ENCODE measurements at regions not wholly inside any gene's neighbourhood (a gene's known extent, or its start where the extent isn't known, plus 50 kb on each side); places are given as distances from the start of the nearest gene placed in this dataset.
"Not testable (repeated sequence)": the region's sequence is repeated elsewhere in the genome, so short reads cannot be mapped to it uniquely, and the experiment has no call there.

DNA sequence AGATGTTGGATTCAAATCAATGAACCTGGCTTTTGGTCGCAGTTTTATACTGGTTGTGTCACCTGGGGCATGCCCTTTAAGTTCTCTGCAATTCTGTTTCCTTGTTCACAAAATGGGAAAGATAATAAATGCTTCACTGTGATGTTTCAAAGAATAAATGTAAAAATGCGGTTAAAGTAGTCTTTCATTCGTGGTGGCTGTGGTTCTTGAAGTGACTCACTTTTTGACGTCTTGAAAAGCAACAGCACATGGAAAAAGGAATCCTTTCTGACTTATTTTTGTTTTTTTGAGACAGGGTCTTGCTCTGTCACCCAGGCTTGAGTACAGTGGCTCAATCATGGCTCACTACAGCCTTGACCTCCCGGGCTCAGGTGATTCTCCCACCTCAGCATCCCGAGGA, 88.4 kb upstream of the SLIT3 start:
- Mint-ChIP-seq H3K4me1 (no peaks in the 10 kb centered on the region), H3K27ac (no peak overlapping the region), H3K27me3 (ENCODE audit: low read depth) (peaks cover 7% of the 10 kb centered on the region), H3K36me3 (ENCODE audit: low read depth) (no peaks in the 10 kb centered on the region), H3K9me3 (peaks cover 7% of the 10 kb centered on the region), H3K4me3 (no peak overlapping the region)
- TF ChIP-seq, protein P1, sequence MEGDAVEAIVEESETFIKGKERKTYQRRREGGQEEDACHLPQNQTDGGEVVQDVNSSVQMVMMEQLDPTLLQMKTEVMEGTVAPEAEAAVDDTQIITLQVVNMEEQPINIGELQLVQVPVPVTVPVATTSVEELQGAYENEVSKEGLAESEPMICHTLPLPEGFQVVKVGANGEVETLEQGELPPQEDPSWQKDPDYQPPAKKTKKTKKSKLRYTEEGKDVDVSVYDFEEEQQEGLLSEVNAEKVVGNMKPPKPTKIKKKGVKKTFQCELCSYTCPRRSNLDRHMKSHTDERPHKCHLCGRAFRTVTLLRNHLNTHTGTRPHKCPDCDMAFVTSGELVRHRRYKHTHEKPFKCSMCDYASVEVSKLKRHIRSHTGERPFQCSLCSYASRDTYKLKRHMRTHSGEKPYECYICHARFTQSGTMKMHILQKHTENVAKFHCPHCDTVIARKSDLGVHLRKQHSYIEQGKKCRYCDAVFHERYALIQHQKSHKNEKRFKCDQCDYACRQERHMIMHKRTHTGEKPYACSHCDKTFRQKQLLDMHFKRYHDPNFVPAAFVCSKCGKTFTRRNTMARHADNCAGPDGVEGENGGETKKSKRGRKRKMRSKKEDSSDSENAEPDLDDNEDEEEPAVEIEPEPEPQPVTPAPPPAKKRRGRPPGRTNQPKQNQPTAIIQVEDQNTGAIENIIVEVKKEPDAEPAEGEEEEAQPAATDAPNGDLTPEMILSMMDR (IDR thresholded peaks at IDR 0.05; ENCODE audit: unreplicated experiment in 3 of 3), result no peak

DNA sequence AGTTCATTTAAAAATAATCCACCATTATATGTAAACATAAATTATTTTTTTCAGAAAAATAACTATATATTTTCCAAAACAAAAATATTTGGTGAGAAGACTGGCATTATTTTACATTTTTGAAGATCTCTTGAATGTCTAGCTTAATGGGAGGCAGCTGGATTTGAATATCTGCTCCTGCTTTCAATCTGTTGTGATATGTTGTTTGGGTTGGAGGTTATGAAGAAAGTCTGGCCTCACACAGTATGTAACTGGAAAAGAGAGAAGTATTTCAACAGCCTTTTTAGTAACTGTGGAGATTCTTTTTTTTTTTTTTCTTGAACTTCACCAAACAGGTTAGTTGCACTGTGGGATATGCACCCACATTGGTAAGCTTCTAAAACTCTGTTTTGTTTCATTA, 84.7 kb upstream of the SLIT3 start:
- Mint-ChIP-seq H3K9me3 (peaks cover 12% of the 10 kb centered on the region), H3K27ac (no peak overlapping the region), H3K36me3 (ENCODE audit: low read depth) (no peaks in the 10 kb centered on the region), H3K4me3 (no peak overlapping the region), H3K4me1 (no peaks in the 10 kb centered on the region), H3K27me3 (ENCODE audit: low read depth) (peaks cover 7% of the 10 kb centered on the region)
- TF ChIP-seq, protein P1 (IDR thresholded peaks at IDR 0.05; ENCODE audit: unreplicated experiment in 3 of 3), result no peak

DNA sequence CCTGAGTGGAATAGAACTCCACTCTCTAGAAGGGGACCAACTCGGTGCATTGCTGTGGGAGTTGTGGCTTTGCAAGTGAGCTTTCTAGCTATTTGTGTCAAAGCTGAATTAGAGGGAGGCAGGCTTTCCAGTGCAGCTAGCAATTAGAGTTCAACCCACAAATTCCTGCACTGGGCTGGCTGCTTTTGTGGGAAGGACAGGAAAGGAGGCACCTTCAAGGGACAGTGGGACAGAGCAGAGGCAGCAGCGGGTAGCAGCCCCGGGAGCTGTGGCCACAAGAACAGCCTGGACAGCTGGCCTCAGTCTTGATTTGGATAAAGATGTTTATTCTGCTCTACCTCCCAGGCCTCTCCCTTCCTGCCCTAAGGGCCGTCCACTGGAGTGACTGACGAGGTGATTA, 83.7 kb upstream of the SLIT3 start:
- Mint-ChIP-seq H3K9me3 (peaks cover 18% of the 10 kb centered on the region), H3K36me3 (ENCODE audit: low read depth) (no peaks in the 10 kb centered on the region), H3K27me3 (ENCODE audit: low read depth) (peaks cover 10% of the 10 kb centered on the region), H3K27ac (peak overlapping the region; percentile 21 to 71 (median 37)), H3K4me1 (no peaks in the 10 kb centered on the region), H3K4me3 (no peak overlapping the region)
- TF ChIP-seq, protein P1 (IDR thresholded peaks at IDR 0.05; ENCODE audit: unreplicated experiment in 3 of 3), result no peak

DNA sequence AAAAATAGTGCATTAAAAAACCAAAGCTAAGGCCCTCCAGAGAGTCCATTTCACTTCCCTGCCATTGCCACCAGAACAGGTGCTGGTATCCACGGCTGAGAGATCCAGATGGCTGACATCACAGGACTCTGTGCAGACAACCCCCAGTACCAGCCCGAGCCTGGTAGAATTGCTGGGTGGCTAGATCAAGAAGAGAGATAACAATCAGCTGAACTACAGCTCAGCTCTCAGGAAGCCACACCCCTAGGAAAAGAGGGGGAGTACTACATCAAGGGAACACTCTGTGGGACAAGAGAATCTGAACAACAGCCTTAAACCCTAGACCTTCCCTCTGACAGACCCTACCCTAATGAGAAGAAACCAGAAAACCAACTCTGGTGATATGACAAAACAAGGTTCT, 73.8 kb upstream of the SLIT3 start:
- H3K9me3 Mint-ChIP-seq, result peaks cover 36% of the 10 kb centered on the region
- H3K36me3 Mint-ChIP-seq (ENCODE audit: low read depth), result no peaks in the 10 kb centered on the region
- TF ChIP-seq, protein P1 (IDR thresholded peaks at IDR 0.05; ENCODE audit: unreplicated experiment in 3 of 3), result no peak
- H3K27ac Mint-ChIP-seq, result peak overlapping the region; percentile 6 to 83 (median 18)
- H3K4me1 Mint-ChIP-seq, result no peaks in the 10 kb centered on the region
- H3K27me3 Mint-ChIP-seq (ENCODE audit: low read depth), result peaks cover 5% of the 10 kb centered on the region
- H3K4me3 Mint-ChIP-seq, result no peak overlapping the region

DNA sequence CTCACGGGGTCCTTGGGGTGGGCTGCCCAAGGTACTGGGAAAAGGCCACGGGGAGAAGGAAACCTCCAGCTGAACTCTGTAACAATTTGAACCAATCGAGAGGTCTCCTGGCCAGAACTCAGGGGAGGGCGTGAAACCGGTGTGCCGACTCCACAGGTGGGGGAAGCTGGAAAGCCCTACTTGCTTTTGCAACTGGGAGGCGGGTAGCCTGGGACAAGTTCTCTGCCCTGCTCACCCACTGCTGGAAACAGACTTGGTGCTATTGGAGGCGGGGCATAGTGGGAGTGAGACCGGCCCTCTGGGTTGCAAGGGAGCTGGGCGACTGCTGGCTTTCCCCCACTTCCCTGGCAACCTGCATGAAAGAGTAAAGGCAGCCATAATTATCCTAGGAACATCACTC, 73.2 kb upstream of the SLIT3 start:
- Mint-ChIP-seq H3K27me3 (ENCODE audit: low read depth) (peaks cover 5% of the 10 kb centered on the region), H3K9me3 (peaks cover 39% of the 10 kb centered on the region), H3K36me3 (ENCODE audit: low read depth) (no peaks in the 10 kb centered on the region), H3K4me3 (no peak overlapping the region), H3K4me1 (no peaks in the 10 kb centered on the region), H3K27ac (no peak overlapping the region)
- TF ChIP-seq, protein P1 (IDR thresholded peaks at IDR 0.05; ENCODE audit: unreplicated experiment in 3 of 3), result no peak

DNA sequence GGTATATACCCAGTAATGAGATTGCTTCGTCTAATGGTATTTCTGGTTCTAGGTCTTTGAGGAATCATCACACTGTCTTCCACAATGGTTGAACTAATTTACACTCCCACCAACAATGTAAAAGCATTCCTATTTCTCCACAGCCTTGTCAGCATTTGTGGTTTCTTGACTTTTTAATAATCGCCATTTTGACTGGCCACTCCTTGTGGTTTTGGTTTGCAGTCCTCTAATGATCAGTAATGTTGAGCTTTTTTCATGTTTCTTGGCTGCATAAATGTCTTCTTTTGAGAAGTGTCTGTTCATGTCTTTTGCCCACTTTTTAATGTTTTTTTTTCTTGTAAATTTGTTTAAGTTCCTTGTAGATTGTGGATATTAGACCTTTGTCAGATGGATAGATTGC, 70.9 kb upstream of the SLIT3 start:
- H3K4me1 Mint-ChIP-seq; H3K27me3 Mint-ChIP-seq (ENCODE audit: low read depth); H3K36me3 Mint-ChIP-seq (ENCODE audit: low read depth); H3K4me3 Mint-ChIP-seq; H3K27ac Mint-ChIP-seq: not testable (repeated sequence)
- H3K9me3 Mint-ChIP-seq, result peaks cover 31% of the 10 kb centered on the region
